ENCODE measurements at regions not wholly inside any gene's neighbourhood (a gene's known extent, or its start where the extent isn't known, plus 50 kb on each side); places are given as distances from the start of the nearest gene placed in this dataset.
A peak's percentile ranks its signal among the peaks of the same experiment; 100 is the strongest.

GRCh38 chr7:17007841-17008240, 126.1 kb upstream of the AGR3 start:
- Histone ChIP-seq H3F3A (ENCODE audit: insufficient read depth, low read length) (no peaks in the 10 kb centered on the region), H3K4me1 (ENCODE audit: insufficient read depth, low read length, severe bottlenecking) (no peaks in the 10 kb centered on the region), H3K9ac (ENCODE audit: low read length) (no peak overlapping the region), H3K9me2 (ENCODE audit: low read depth, low read length) (no peaks in the 10 kb centered on the region), H2AFZ (ENCODE audit: low read length) (no peak overlapping the region), H3K9me3 (ENCODE audit: low read length) (no peaks in the 10 kb centered on the region), H3K36me3 (ENCODE audit: insufficient read depth, low read length) (no peaks in the 10 kb centered on the region), H3K4me2 (ENCODE audit: low read length) (no peak overlapping the region), H3K27ac (ENCODE audit: low read depth, low read length, poor library complexity, severe bottlenecking) (no peak overlapping the region), H4K20me1 (ENCODE audit: insufficient read depth, low read length) (no peaks in the 10 kb centered on the region), H3K27me3 (ENCODE audit: insufficient read depth, low read length) (no peaks in the 10 kb centered on the region), H3K4me3 (ENCODE audit: low read depth, low read length, poor library complexity, severe bottlenecking) (no peak overlapping the region), H3K79me2 (ENCODE audit: insufficient read depth, low read length) (no peaks in the 10 kb centered on the region)
- TF ChIP-seq EZH2 (IDR thresholded peaks at IDR 0.05; ENCODE audit: borderline replicate concordance, low read length) = no peak

- H3K27me3 ChIP-seq (ENCODE audit: insufficient read depth, low read length) = no peaks in the 10 kb centered on the region
- no peaks in the 10 kb centered on the region for H3K36me3 ChIP-seq (ENCODE audit: insufficient read depth, low read length)
- no peak overlapping the region for H3K4me3 ChIP-seq (ENCODE audit: low read depth, low read length, poor library complexity, severe bottlenecking)
- no peaks in the 10 kb centered on the region for H3K9me2 ChIP-seq (ENCODE audit: low read depth, low read length)
- H3K79me2 ChIP-seq (ENCODE audit: insufficient read depth, low read length) = no peaks in the 10 kb centered on the region
- no peaks in the 10 kb centered on the region for H4K20me1 ChIP-seq (ENCODE audit: insufficient read depth, low read length)
- H3K27ac ChIP-seq (ENCODE audit: low read depth, low read length, poor library complexity, severe bottlenecking) = no peak overlapping the region
- no peaks in the 10 kb centered on the region for H3K4me1 ChIP-seq (ENCODE audit: insufficient read depth, low read length, severe bottlenecking)
- no peak overlapping the region for H2AFZ ChIP-seq (ENCODE audit: low read length)
- no peak overlapping the region for H3K9ac ChIP-seq (ENCODE audit: low read length)
- H3K4me2 ChIP-seq (ENCODE audit: low read length) = no peak overlapping the region
- TF ChIP-seq EZH2 (IDR thresholded peaks at IDR 0.05; ENCODE audit: borderline replicate concordance, low read length) (no peak), CTCF (IDR thresholded peaks at IDR 0.05; ENCODE audit: low read length) (peak; percentile 57)
- no peaks in the 10 kb centered on the region for H3F3A ChIP-seq (ENCODE audit: insufficient read depth, low read length)
- no peaks in the 10 kb centered on the region for H3K9me3 ChIP-seq (ENCODE audit: low read length)
Measured at GRCh38 chr7:17009007-17009719, 127.4 kb upstream of the AGR3 start.

- Histone ChIP-seq H3K4me2 (ENCODE audit: low read length) (no peak overlapping the region), H3K9ac (ENCODE audit: low read length) (no peak overlapping the region), H3K79me2 (ENCODE audit: insufficient read depth, low read length) (no peaks in the 10 kb centered on the region), H3K9me2 (ENCODE audit: low read depth, low read length) (no peaks in the 10 kb centered on the region), H3K36me3 (ENCODE audit: insufficient read depth, low read length) (no peaks in the 10 kb centered on the region), H3F3A (ENCODE audit: insufficient read depth, low read length) (no peaks in the 10 kb centered on the region), H2AFZ (ENCODE audit: low read length) (no peak overlapping the region), H3K9me3 (ENCODE audit: low read length) (no peaks in the 10 kb centered on the region), H3K4me1 (ENCODE audit: insufficient read depth, low read length, severe bottlenecking) (no peaks in the 10 kb centered on the region), H3K27me3 (ENCODE audit: insufficient read depth, low read length) (no peaks in the 10 kb centered on the region), H4K20me1 (ENCODE audit: insufficient read depth, low read length) (no peaks in the 10 kb centered on the region), H3K27ac (ENCODE audit: low read depth, low read length, poor library complexity, severe bottlenecking) (no peak overlapping the region), H3K4me3 (ENCODE audit: low read depth, low read length, poor library complexity, severe bottlenecking) (no peak overlapping the region)
- TF ChIP-seq EZH2 (IDR thresholded peaks at IDR 0.05; ENCODE audit: borderline replicate concordance, low read length) = no peak
- no peak for TF ChIP-seq CTCF (IDR thresholded peaks at IDR 0.05; ENCODE audit: low read length)
Measured at GRCh38 chr7:17009933-17010332, 128.2 kb upstream of the AGR3 start.
